ENCODE measurements at regions not wholly inside any gene's neighbourhood (a gene's known extent, or its start where the extent isn't known, plus 50 kb on each side); places are given as distances from the start of the nearest gene placed in this dataset.

DNA sequence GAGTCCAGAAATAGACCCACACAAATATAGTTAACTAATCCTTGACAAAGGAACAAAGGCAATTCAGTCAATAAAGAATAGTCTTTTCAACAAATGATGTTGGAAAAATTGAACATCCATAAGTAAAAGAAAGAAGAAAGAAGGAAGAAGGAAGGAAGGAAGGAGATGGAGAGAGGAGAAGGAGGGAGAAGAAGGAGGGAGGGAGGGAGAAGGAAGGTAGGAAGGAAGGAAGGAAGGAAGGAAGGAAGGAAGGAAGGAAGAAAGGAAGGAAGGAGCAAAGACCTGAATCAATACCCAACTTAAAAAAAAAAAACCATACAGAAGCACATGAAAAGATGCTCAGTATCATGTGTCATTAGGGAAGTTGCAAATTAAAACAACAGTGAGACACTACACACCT lies 148.3 kb downstream of the ATL2 start:
- no peak overlapping the region for H3K4me3 ChIP-seq (ENCODE audit: low read depth, low read length)
- no peak for DNase-seq (ENCODE audit: low read depth)
- TF ChIP-seq, protein P1, sequence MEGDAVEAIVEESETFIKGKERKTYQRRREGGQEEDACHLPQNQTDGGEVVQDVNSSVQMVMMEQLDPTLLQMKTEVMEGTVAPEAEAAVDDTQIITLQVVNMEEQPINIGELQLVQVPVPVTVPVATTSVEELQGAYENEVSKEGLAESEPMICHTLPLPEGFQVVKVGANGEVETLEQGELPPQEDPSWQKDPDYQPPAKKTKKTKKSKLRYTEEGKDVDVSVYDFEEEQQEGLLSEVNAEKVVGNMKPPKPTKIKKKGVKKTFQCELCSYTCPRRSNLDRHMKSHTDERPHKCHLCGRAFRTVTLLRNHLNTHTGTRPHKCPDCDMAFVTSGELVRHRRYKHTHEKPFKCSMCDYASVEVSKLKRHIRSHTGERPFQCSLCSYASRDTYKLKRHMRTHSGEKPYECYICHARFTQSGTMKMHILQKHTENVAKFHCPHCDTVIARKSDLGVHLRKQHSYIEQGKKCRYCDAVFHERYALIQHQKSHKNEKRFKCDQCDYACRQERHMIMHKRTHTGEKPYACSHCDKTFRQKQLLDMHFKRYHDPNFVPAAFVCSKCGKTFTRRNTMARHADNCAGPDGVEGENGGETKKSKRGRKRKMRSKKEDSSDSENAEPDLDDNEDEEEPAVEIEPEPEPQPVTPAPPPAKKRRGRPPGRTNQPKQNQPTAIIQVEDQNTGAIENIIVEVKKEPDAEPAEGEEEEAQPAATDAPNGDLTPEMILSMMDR (IDR thresholded peaks at IDR 0.05; ENCODE audit: low read depth, low read length, missing control alignments) = no peak

DNA sequence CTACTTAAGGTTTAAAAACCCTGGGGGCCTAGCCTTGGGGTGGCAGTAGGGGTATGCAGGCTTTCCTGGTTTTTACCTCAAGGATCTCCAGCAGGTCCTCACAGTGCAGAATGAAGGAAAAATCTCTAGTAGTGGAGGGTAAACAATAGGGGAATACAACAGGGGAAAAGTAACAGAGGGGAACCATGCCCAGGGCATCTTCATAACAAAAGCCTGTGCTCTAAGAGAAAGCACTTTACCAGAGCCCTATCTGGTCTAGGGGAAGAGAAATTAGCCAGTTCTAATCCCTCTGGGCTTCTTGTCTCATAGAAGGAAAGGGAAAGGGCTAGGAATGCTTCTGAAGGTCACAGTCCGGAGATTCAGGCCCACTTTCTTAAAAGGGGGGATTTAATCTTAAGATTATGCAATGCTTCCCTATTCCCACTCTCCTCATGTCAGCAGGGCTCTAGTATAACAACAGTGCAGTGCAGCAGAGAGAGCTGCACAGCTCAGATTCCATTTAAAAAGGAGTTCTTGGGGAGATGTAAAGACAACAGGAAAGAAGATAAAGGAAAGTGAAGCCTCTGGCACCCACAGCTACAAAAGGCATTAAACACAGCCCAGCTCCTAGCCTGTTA lies 149.0 kb upstream of the CYP1B1 start:
- TF ChIP-seq, protein P1 (IDR thresholded peaks at IDR 0.05; ENCODE audit: low read depth, low read length, missing control alignments) = no peak
- H3K4me3 ChIP-seq (ENCODE audit: low read depth, low read length) = no peak overlapping the region
- DNase-seq (ENCODE audit: low read depth) = no peak

DNA sequence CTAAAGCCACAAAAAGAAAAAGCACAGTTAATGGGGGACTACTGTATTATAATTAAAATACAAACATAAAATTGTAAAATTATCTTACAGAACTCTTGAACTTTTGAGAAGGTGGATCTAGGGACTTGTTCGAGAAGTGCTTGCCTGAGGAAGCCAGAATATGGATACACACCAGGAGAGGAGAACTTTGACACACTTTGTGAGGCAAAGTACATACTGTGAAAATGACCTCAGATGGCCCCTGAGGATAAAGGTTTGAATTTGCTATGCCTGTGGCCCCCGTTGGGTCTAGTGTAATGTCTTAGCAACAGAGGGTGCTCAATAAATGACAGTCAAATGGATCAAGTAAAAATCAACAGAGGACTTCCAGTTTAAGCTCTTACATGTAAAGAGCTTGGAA lies 148.2 kb upstream of the CYP1B1 start:
- TF ChIP-seq, protein P1 (IDR thresholded peaks at IDR 0.05; ENCODE audit: low read depth, low read length, missing control alignments) = no peak
- H3K4me3 ChIP-seq (ENCODE audit: low read depth, low read length) = no peak overlapping the region
- no peak for DNase-seq (ENCODE audit: low read depth)

DNA sequence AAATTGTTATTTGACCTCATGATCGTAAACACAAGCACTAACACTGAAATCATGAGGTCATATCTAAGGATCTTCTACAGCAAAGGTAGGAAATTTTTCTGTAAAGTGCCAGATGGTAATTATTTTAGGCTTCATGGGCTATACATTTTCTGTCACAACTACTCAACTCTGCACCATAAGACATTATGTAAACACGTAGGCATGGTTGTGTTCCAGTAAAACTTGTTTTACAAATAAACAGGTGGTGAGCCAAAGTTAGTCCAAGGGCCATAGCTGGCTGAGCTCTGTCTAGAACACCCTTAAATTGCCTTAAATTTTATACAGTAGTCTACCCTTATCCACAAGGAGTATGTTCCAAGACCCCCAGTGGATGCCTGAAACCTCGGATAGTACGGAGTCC lies 147.3 kb upstream of the CYP1B1 start:
- no peak overlapping the region for H3K4me3 ChIP-seq (ENCODE audit: low read depth, low read length)
- no peak for DNase-seq (ENCODE audit: low read depth)
- TF ChIP-seq, protein P1 (IDR thresholded peaks at IDR 0.05; ENCODE audit: low read depth, low read length, missing control alignments) = no peak

DNA sequence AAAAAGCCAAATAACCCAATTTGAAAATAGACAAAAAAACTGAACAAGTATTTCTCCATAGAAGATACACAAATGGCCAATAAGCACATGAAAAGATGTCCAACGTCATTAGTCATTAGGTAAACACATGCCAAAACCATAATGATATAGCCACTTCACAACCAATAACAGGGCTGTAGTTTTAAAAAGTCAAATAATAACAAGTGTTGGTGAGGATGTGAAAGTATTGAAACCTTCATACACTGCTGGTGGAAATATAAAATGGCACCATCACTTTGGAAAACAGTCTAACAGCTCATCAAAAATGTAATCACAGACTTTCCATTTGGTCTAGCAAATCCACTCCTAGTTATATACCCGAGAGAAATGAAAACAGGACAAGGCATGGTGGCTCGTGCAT lies 144.2 kb upstream of the CYP1B1 start:
- TF ChIP-seq, protein P1 (IDR thresholded peaks at IDR 0.05; ENCODE audit: low read depth, low read length, missing control alignments) = no peak
- DNase-seq (ENCODE audit: low read depth) = no peak
- H3K4me3 ChIP-seq (ENCODE audit: low read depth, low read length) = no peak overlapping the region

DNA sequence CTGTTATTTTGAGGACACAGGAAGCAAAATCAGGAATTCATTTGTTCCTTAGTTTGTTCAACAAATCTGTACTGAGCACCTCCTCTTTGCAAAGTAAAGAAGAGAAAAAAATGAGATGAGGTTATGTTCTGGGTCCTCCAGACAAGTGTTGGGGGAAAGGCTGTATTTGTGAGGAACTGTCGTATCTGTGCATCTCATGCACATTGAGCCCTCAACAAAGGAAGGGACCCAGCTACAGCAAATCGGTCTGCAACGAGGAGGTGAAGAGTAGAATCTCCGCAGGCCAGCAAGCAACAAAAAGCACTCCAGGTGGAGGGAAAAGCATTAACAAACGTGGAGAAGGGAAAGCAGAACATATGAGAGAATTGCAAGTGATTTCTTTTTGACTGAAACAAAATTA lies 143.0 kb upstream of the CYP1B1 start:
- DNase-seq (ENCODE audit: low read depth) = no peak
- TF ChIP-seq, protein P1 (IDR thresholded peaks at IDR 0.05; ENCODE audit: low read depth, low read length, missing control alignments) = no peak
- no peak overlapping the region for H3K4me3 ChIP-seq (ENCODE audit: low read depth, low read length)

DNA sequence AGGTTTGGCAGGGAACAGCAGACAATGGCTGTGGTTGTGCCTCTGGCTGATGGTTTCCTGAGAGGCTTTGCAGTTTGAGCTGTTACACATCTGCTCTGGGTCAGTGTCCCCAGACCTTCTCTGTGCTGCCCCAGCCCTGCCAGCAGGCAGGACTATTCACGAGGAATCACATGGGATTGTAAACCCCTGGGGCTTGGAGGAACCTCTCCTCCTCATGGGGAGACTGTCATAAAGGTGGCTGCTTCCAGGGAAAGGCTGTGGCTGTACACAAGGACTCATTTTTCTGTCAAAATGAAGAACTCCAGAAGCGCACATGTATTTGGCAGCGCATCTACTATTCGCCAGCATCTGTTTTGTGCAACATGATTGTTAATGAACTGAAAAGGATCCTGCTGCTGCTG lies 142.6 kb upstream of the CYP1B1 start:
- TF ChIP-seq, protein P1 (IDR thresholded peaks at IDR 0.05; ENCODE audit: low read depth, low read length, missing control alignments) = no peak
- no peak for DNase-seq (ENCODE audit: low read depth)
- H3K4me3 ChIP-seq (ENCODE audit: low read depth, low read length) = no peak overlapping the region
